Activated CD4-positive, alpha-beta T cell treated with anti-CD3 and anti-CD28 coated beads, Interleukin-2, amount 10 ng/mL, durations not matched to agents 7 days and 5 days (primary cell): ENCODE measurements at regions not wholly inside any gene's neighbourhood (a gene's known extent, or its start where the extent isn't known, plus 50 kb on each side); places are given as distances from the start of the nearest gene placed in this dataset.

Experiments
- CTCF ChIA-PET: fragments of 350-600 bp; sonication (Branson Sonifier 250); formaldehyde crosslinking; loops from one replicate; lab custom pipeline; 2021; ENCODE audit warnings: antibody characterized with exemption; lab: Charles Lee
- POLR2A ChIA-PET: fragments of 350-600 bp; sonication (Branson Sonifier 250); formaldehyde crosslinking; loops from one replicate; lab custom pipeline; 2021; ENCODE audit warnings: antibody characterized with exemption; lab: Charles Lee
- DNase-seq: peaks from one replicate; pipeline ENCODE4 v3.0.0-alpha.2; 2020
- H3K27ac Mint-ChIP-seq: one replicate; pipeline ENCODE4 v1.8.0; 2021; ENCODE audit warnings: mild to moderate bottlenecking, moderate library complexity, mixed read lengths
- H3K27me3 Mint-ChIP-seq: one replicate; pipeline ENCODE4 v1.8.0; 2021; ENCODE audit warnings: mixed read lengths
- H3K36me3 Mint-ChIP-seq: one replicate; pipeline ENCODE4 v1.8.0; 2021; ENCODE audit warnings: low read depth, mixed read lengths
- H3K4me1 Mint-ChIP-seq: one replicate; pipeline ENCODE4 v1.8.0; 2021; ENCODE audit warnings: mixed read lengths
- H3K4me3 Mint-ChIP-seq: one replicate; pipeline ENCODE4 v1.8.0; 2021; ENCODE audit warnings: mild to moderate bottlenecking, moderate library complexity, mixed read lengths
- H3K9me3 Mint-ChIP-seq: one replicate; pipeline ENCODE4 v1.8.0; 2021; ENCODE audit warnings: mixed read lengths

GRCh38 chr9:134509817-134510216, 131.8 kb upstream of the COL5A1 start:
- no peaks in the 10 kb centered on the region for H3K36me3 Mint-ChIP-seq

GRCh38 chr9:134514503-134514902, 127.1 kb upstream of the COL5A1 start:
- Mint-ChIP-seq H3K36me3 (no peaks in the 10 kb centered on the region), H3K4me3 (no peak overlapping the region), H3K4me1 (no peaks in the 10 kb centered on the region), H3K27me3 (peaks cover 5% of the 10 kb centered on the region), H3K9me3 (no peaks in the 10 kb centered on the region), H3K27ac (no peak overlapping the region)
- DNase-seq, result no peak
- POLR2A ChIA-PET, result no interaction called here
- CTCF ChIA-PET, result no interaction called here

More at GRCh38 chr9:134509817-134510216, 131.8 kb upstream of the COL5A1 start:
- no peaks in the 10 kb centered on the region for H3K4me1 Mint-ChIP-seq
- POLR2A ChIA-PET, result no interaction called here
- CTCF ChIA-PET, result no interaction called here
- H3K27ac Mint-ChIP-seq, result no peak overlapping the region
- no peak overlapping the region for H3K4me3 Mint-ChIP-seq
- DNase-seq, result no peak
- peaks cover 16% of the 10 kb centered on the region for H3K27me3 Mint-ChIP-seq
- H3K9me3 Mint-ChIP-seq, result no peaks in the 10 kb centered on the region

GRCh38 chr9:134515026-134515821, 126.4 kb upstream of the COL5A1 start:
- DNase-seq, result no peak
- H3K9me3 Mint-ChIP-seq, result no peaks in the 10 kb centered on the region
- H3K4me3 Mint-ChIP-seq, result no peak overlapping the region
- no peaks in the 10 kb centered on the region for H3K27me3 Mint-ChIP-seq
- H3K27ac Mint-ChIP-seq, result no peak overlapping the region
- CTCF ChIA-PET, result interaction anchor here (0.7 kb wide), 1 partner anchor 111 kb away, joined by 3 read pairs; no protein-coding TSS in a partner anchor
- POLR2A ChIA-PET, result no interaction called here
- no peaks in the 10 kb centered on the region for H3K36me3 Mint-ChIP-seq
- no peaks in the 10 kb centered on the region for H3K4me1 Mint-ChIP-seq

- ChIA-PET CTCF (no interaction called here), POLR2A (no interaction called here)
- Mint-ChIP-seq H3K4me3 (no peak overlapping the region), H3K27ac (no peak overlapping the region), H3K4me1 (no peaks in the 10 kb centered on the region), H3K9me3 (peaks cover 4% of the 10 kb centered on the region), H3K27me3 (no peaks in the 10 kb centered on the region), H3K36me3 (no peaks in the 10 kb centered on the region)
- DNase-seq, result no peak
These were observed 125.1 kb upstream of the COL5A1 start for GRCh38 chr9:134516464-134516863.

- ChIA-PET CTCF (no interaction called here), POLR2A (no interaction called here)
- H3K27ac Mint-ChIP-seq, result no peak overlapping the region
- no peaks in the 10 kb centered on the region for H3K36me3 Mint-ChIP-seq
- no peaks in the 10 kb centered on the region for H3K4me1 Mint-ChIP-seq
- H3K4me3 Mint-ChIP-seq, result no peak overlapping the region
- H3K27me3 Mint-ChIP-seq, result no peaks in the 10 kb centered on the region
- no peak for DNase-seq
- peaks cover 4% of the 10 kb centered on the region for H3K9me3 Mint-ChIP-seq
These were observed 124.4 kb upstream of the COL5A1 start for GRCh38 chr9:134517069-134517680.

GRCh38 chr9:134518004-134518606, 123.5 kb upstream of the COL5A1 start:
- Mint-ChIP-seq H3K27ac (no peak overlapping the region), H3K36me3 (no peaks in the 10 kb centered on the region), H3K4me3 (no peak overlapping the region), H3K4me1 (no peaks in the 10 kb centered on the region), H3K9me3 (peaks cover 4% of the 10 kb centered on the region), H3K27me3 (no peaks in the 10 kb centered on the region)
- no peak for DNase-seq
- ChIA-PET CTCF (no interaction called here), POLR2A (no interaction called here)

- no peaks in the 10 kb centered on the region for H3K36me3 Mint-ChIP-seq
- CTCF ChIA-PET, result no interaction called here
- H3K27me3 Mint-ChIP-seq, result no peaks in the 10 kb centered on the region
- H3K4me1 Mint-ChIP-seq, result no peaks in the 10 kb centered on the region
- POLR2A ChIA-PET, result no interaction called here
- DNase-seq, result no peak
- no peak overlapping the region for H3K4me3 Mint-ChIP-seq
- no peak overlapping the region for H3K27ac Mint-ChIP-seq
- peaks cover 4% of the 10 kb centered on the region for H3K9me3 Mint-ChIP-seq
These were observed 122.1 kb upstream of the COL5A1 start for GRCh38 chr9:134519375-134520070.

- POLR2A ChIA-PET, result no interaction called here
These were observed 119.6 kb upstream of the COL5A1 start for GRCh38 chr9:134521817-134522501.

GRCh38 chr9:134522502-134522848, 119.1 kb upstream of the COL5A1 start:
- CTCF ChIA-PET, result no interaction called here
- Mint-ChIP-seq H3K27ac (no peak overlapping the region), H3K9me3 (peaks cover 4% of the 10 kb centered on the region), H3K4me1 (no peaks in the 10 kb centered on the region), H3K36me3 (no peaks in the 10 kb centered on the region), H3K27me3 (no peaks in the 10 kb centered on the region), H3K4me3 (no peak overlapping the region)
- POLR2A ChIA-PET, result no interaction called here
- no peak for DNase-seq

More at GRCh38 chr9:134521817-134522501, 119.6 kb upstream of the COL5A1 start:
- no peak for DNase-seq
- Mint-ChIP-seq H3K4me1 (no peaks in the 10 kb centered on the region), H3K27ac (no peak overlapping the region), H3K4me3 (no peak overlapping the region), H3K36me3 (no peaks in the 10 kb centered on the region), H3K27me3 (no peaks in the 10 kb centered on the region), H3K9me3 (peaks cover 4% of the 10 kb centered on the region)
- CTCF ChIA-PET, result no interaction called here

GRCh38 chr9:134522976-134523375, 118.6 kb upstream of the COL5A1 start:
- CTCF ChIA-PET, result no interaction called here
- H3K36me3 Mint-ChIP-seq, result no peaks in the 10 kb centered on the region
- H3K27me3 Mint-ChIP-seq, result no peaks in the 10 kb centered on the region
- POLR2A ChIA-PET, result no interaction called here
- H3K27ac Mint-ChIP-seq, result no peak overlapping the region
- H3K4me3 Mint-ChIP-seq, result no peak overlapping the region
- no peak for DNase-seq
- H3K9me3 Mint-ChIP-seq, result peaks cover 4% of the 10 kb centered on the region
- H3K4me1 Mint-ChIP-seq, result no peaks in the 10 kb centered on the region

- H3K27ac Mint-ChIP-seq, result no peak overlapping the region
- ChIA-PET CTCF (interaction anchor here (0.6 kb wide), 1 partner anchor 1105 kb away, joined by 3 read pairs; no protein-coding TSS in a partner anchor), POLR2A (no interaction called here)
- DNase-seq, result no peak
- no peaks in the 10 kb centered on the region for H3K4me1 Mint-ChIP-seq
- H3K9me3 Mint-ChIP-seq, result peaks cover 4% of the 10 kb centered on the region
- no peak overlapping the region for H3K4me3 Mint-ChIP-seq
- H3K36me3 Mint-ChIP-seq, result no peaks in the 10 kb centered on the region
- H3K27me3 Mint-ChIP-seq, result no peaks in the 10 kb centered on the region
These were observed 116.4 kb upstream of the COL5A1 start for GRCh38 chr9:134525070-134525815.
